ENCODE measurements at regions not wholly inside any gene's neighbourhood (a gene's known extent, or its start where the extent isn't known, plus 50 kb on each side); places are given as distances from the start of the nearest gene placed in this dataset.

- no peaks in the 10 kb centered on the region for H3K4me1 ChIP-seq (ENCODE audit: control insufficient read depth, insufficient read depth, low read length)
- H3K36me3 ChIP-seq (ENCODE audit: control insufficient read depth, insufficient read depth, low read length, severe bottlenecking) = no peaks in the 10 kb centered on the region
- H3K4me3 ChIP-seq (ENCODE audit: low read length) = no peak overlapping the region
- no peak for DNase-seq (ENCODE audit: low read depth)
- H3K27me3 ChIP-seq (replicated peaks; ENCODE audit: control insufficient read depth, insufficient read depth, low read length) = peaks cover 42% of the 10 kb centered on the region
- peaks cover 8% of the 10 kb centered on the region for H3K9me3 ChIP-seq (ENCODE audit: control insufficient read depth, low read length)
- H3K9ac ChIP-seq (ENCODE audit: low read length) = no peak overlapping the region
These were observed 210.1 kb upstream of the TNRC6C start for GRCh38 chr17:77748436-77748835.

- no peaks in the 10 kb centered on the region for H3K4me1 ChIP-seq (ENCODE audit: control insufficient read depth, insufficient read depth, low read length)
These were observed 209.2 kb upstream of the TNRC6C start for GRCh38 chr17:77749321-77749751.

GRCh38 chr17:77749989-77750388 lies 208.5 kb upstream of the TNRC6C start:
- no peak overlapping the region for H3K4me3 ChIP-seq (ENCODE audit: low read length)
- H3K9me3 ChIP-seq (ENCODE audit: control insufficient read depth, low read length) = peaks cover 11% of the 10 kb centered on the region
- H3K36me3 ChIP-seq (ENCODE audit: control insufficient read depth, insufficient read depth, low read length, severe bottlenecking) = no peaks in the 10 kb centered on the region
- no peak overlapping the region for H3K9ac ChIP-seq (ENCODE audit: low read length)
- no peak for DNase-seq (ENCODE audit: low read depth)
- peaks cover 36% of the 10 kb centered on the region for H3K27me3 ChIP-seq (replicated peaks; ENCODE audit: control insufficient read depth, insufficient read depth, low read length)
- H3K4me1 ChIP-seq (ENCODE audit: control insufficient read depth, insufficient read depth, low read length) = no peaks in the 10 kb centered on the region

More at GRCh38 chr17:77749321-77749751, 209.2 kb upstream of the TNRC6C start:
- Histone ChIP-seq H3K27me3 (replicated peaks; ENCODE audit: control insufficient read depth, insufficient read depth, low read length) (peaks cover 36% of the 10 kb centered on the region), H3K9me3 (ENCODE audit: control insufficient read depth, low read length) (peaks cover 8% of the 10 kb centered on the region), H3K4me3 (ENCODE audit: low read length) (no peak overlapping the region), H3K9ac (ENCODE audit: low read length) (no peak overlapping the region), H3K36me3 (ENCODE audit: control insufficient read depth, insufficient read depth, low read length, severe bottlenecking) (no peaks in the 10 kb centered on the region)
- DNase-seq (ENCODE audit: low read depth) = no peak

DNA sequence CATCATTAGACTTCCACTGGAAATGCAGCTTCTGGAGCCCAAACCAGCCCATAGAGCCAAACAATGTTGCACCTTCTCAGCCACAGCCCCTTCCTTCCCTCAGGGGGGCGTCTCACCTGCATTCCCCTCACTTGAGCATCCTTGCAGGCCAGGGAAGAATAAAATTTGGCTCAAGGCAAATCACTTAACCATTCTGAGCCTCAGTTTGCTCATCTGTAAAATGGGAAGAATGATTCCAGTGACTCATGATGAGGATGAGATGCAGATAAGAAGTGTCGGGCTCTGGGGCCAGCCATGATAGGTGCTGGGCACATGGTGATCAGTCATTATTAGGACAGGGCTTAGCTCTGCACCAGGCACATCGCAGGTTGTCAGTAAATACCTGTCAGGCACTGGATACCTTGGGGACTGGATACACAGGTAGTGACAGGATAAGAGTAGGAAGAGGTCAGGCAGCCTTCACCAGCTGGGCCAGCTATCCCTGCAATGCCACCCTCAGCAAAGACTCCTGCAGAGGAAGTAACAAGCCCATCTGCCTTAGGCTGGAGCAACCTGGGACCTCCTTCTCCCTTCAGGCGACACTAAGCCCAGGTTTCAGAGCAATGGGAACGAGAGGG lies 208.0 kb upstream of the TNRC6C start:
- no peaks in the 10 kb centered on the region for H3K36me3 ChIP-seq (ENCODE audit: control insufficient read depth, insufficient read depth, low read length, severe bottlenecking)
- no peak for DNase-seq (ENCODE audit: low read depth)
- no peak overlapping the region for H3K9ac ChIP-seq (ENCODE audit: low read length)
- no peaks in the 10 kb centered on the region for H3K4me1 ChIP-seq (ENCODE audit: control insufficient read depth, insufficient read depth, low read length)
- H3K27me3 ChIP-seq (replicated peaks; ENCODE audit: control insufficient read depth, insufficient read depth, low read length) = peaks cover 36% of the 10 kb centered on the region
- no peak overlapping the region for H3K4me3 ChIP-seq (ENCODE audit: low read length)
- peaks cover 11% of the 10 kb centered on the region for H3K9me3 ChIP-seq (ENCODE audit: control insufficient read depth, low read length)

DNA sequence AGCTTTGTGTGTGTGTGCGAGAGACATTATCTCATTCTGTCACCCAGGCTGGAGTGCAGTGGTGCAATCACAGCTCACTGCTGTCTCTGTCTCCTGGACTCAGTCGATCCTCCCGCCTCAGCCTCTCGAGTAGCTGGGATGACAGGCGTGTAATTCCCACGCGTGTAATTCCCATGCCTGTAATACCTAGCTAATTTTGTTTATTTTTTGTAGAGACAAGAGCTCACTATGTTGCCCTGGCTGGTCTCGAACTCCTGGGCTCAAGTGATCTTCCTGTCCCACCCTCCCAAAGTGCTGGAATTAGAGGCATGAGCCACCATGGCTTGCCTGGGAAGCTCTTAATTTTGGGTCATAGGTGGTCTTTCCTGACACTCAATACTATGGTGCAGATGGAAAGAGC lies 205.3 kb upstream of the TNRC6C start:
- Histone ChIP-seq H3K4me3 (ENCODE audit: low read length) (no peak overlapping the region), H3K9me3 (ENCODE audit: control insufficient read depth, low read length) (peaks cover 14% of the 10 kb centered on the region), H3K4me1 (ENCODE audit: control insufficient read depth, insufficient read depth, low read length) (no peaks in the 10 kb centered on the region), H3K9ac (ENCODE audit: low read length) (no peak overlapping the region), H3K36me3 (ENCODE audit: control insufficient read depth, insufficient read depth, low read length, severe bottlenecking) (no peaks in the 10 kb centered on the region), H3K27me3 (replicated peaks; ENCODE audit: control insufficient read depth, insufficient read depth, low read length) (peaks cover 42% of the 10 kb centered on the region)
- DNase-seq (ENCODE audit: low read depth) = no peak

GRCh38 chr17:77753691-77754245 lies 204.7 kb upstream of the TNRC6C start:
- H3K36me3 ChIP-seq (ENCODE audit: control insufficient read depth, insufficient read depth, low read length, severe bottlenecking) = no peaks in the 10 kb centered on the region
- no peak overlapping the region for H3K4me3 ChIP-seq (ENCODE audit: low read length)
- peaks cover 42% of the 10 kb centered on the region for H3K27me3 ChIP-seq (replicated peaks; ENCODE audit: control insufficient read depth, insufficient read depth, low read length)
- no peaks in the 10 kb centered on the region for H3K4me1 ChIP-seq (ENCODE audit: control insufficient read depth, insufficient read depth, low read length)
- no peak for DNase-seq (ENCODE audit: low read depth)
- H3K9ac ChIP-seq (ENCODE audit: low read length) = no peak overlapping the region
- peaks cover 14% of the 10 kb centered on the region for H3K9me3 ChIP-seq (ENCODE audit: control insufficient read depth, low read length)

- Histone ChIP-seq H3K27me3 (replicated peaks; ENCODE audit: control insufficient read depth, insufficient read depth, low read length) (peaks cover 37% of the 10 kb centered on the region), H3K9me3 (ENCODE audit: control insufficient read depth, low read length) (peaks cover 14% of the 10 kb centered on the region), H3K4me3 (ENCODE audit: low read length) (no peak overlapping the region), H3K36me3 (ENCODE audit: control insufficient read depth, insufficient read depth, low read length, severe bottlenecking) (no peaks in the 10 kb centered on the region), H3K9ac (ENCODE audit: low read length) (no peak overlapping the region), H3K4me1 (ENCODE audit: control insufficient read depth, insufficient read depth, low read length) (no peaks in the 10 kb centered on the region)
- DNase-seq (ENCODE audit: low read depth) = no peak
These were observed 203.5 kb upstream of the TNRC6C start for GRCh38 chr17:77754956-77755355.

GRCh38 chr17:77755410-77755963 lies 203.0 kb upstream of the TNRC6C start:
- Histone ChIP-seq H3K27me3 (replicated peaks; ENCODE audit: control insufficient read depth, insufficient read depth, low read length) (peaks cover 32% of the 10 kb centered on the region), H3K9ac (ENCODE audit: low read length) (no peak overlapping the region)
- DNase-seq (ENCODE audit: low read depth) = no peak

DNA sequence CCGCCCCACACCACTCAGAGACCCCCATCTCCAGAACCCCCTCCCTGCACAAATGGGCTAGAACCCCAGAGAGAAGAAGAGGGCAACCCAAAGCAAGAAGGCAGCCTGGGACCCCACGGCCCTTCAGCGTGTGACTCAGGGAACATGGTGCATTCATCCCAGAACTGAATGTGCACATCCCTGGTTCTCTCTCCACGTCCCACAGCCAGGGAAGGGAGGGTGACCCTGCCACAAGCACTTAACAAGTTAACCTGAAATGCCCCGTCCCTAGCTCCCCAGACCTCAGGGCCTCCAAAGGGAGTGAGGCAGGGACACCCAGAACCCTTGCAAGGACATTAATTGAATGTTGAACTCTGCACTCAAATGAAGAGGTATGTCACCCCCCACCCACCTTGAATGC lies 202.5 kb upstream of the TNRC6C start:
- H3K36me3 ChIP-seq (ENCODE audit: control insufficient read depth, insufficient read depth, low read length, severe bottlenecking) = no peaks in the 10 kb centered on the region
- H3K4me3 ChIP-seq (ENCODE audit: low read length) = no peak overlapping the region
- no peaks in the 10 kb centered on the region for H3K4me1 ChIP-seq (ENCODE audit: control insufficient read depth, insufficient read depth, low read length)
- H3K9me3 ChIP-seq (ENCODE audit: control insufficient read depth, low read length) = peaks cover 14% of the 10 kb centered on the region
- no peak for DNase-seq (ENCODE audit: low read depth)
- no peak overlapping the region for H3K9ac ChIP-seq (ENCODE audit: low read length)
- peaks cover 27% of the 10 kb centered on the region for H3K27me3 ChIP-seq (replicated peaks; ENCODE audit: control insufficient read depth, insufficient read depth, low read length)

More at GRCh38 chr17:77755410-77755963, 203.0 kb upstream of the TNRC6C start:
- Histone ChIP-seq H3K4me3 (ENCODE audit: low read length) (no peak overlapping the region), H3K36me3 (ENCODE audit: control insufficient read depth, insufficient read depth, low read length, severe bottlenecking) (no peaks in the 10 kb centered on the region), H3K4me1 (ENCODE audit: control insufficient read depth, insufficient read depth, low read length) (no peaks in the 10 kb centered on the region), H3K9me3 (ENCODE audit: control insufficient read depth, low read length) (peaks cover 14% of the 10 kb centered on the region)

DNA sequence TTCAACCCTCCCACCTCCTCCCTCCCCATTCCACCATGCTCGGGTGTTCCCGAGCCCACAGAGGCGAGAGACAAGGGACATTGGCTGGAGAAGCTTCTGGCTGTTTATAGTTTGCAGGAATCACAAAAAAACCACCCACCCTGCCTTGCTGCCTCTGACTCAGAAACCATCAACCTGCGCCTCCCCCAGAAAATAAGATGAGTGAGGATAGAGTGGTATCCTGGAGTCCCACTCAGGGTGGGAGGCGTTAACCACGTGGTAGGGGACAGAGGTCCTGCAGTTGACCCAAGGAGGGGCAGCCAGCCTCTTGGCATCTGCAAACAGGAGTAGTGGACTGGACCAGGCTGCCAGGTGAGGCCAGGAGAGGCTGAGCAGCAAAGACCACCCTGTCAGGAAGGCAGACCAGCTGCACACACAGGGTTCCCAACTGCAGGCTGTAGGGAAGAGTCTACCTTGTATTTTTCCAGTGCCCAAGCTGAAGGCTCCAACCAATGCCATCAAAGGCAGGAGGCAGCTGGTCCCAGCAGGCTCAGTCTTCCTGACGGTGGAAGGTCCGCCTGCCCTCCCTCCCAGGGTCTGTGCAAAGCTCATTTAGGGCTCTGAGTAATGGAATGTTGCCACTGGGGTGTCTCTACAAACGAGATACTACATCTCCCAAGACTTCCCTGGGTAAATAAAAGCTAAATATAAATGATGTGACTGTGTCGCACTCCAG lies 201.5 kb upstream of the TNRC6C start:
- no peaks in the 10 kb centered on the region for H3K4me1 ChIP-seq (ENCODE audit: control insufficient read depth, insufficient read depth, low read length)
- DNase-seq (ENCODE audit: low read depth) = no peak
- no peak overlapping the region for H3K9ac ChIP-seq (ENCODE audit: low read length)
- H3K9me3 ChIP-seq (ENCODE audit: control insufficient read depth, low read length) = peaks cover 14% of the 10 kb centered on the region
- H3K36me3 ChIP-seq (ENCODE audit: control insufficient read depth, insufficient read depth, low read length, severe bottlenecking) = no peaks in the 10 kb centered on the region
- H3K4me3 ChIP-seq (ENCODE audit: low read length) = no peak overlapping the region
- peaks cover 23% of the 10 kb centered on the region for H3K27me3 ChIP-seq (replicated peaks; ENCODE audit: control insufficient read depth, insufficient read depth, low read length)

DNA sequence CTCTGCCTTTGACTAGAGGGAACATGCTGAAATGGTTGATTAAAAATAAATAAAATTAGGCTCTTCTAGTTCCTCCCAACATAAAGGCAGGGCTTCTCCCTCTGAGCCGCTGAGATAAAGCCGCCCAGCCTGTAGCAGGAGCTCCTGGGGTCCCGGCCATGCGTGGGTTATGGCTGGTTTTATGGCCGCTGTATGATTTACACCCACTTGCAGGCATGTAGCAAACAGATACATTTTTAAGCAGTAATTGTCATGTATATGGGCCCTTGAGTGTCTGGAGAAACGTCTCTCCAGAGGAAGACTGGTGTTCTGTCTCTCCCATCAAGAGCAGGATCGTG lies 201.0 kb upstream of the TNRC6C start:
- Histone ChIP-seq H3K9ac (ENCODE audit: low read length) (no peak overlapping the region), H3K36me3 (ENCODE audit: control insufficient read depth, insufficient read depth, low read length, severe bottlenecking) (no peaks in the 10 kb centered on the region), H3K4me3 (ENCODE audit: low read length) (no peak overlapping the region), H3K4me1 (ENCODE audit: control insufficient read depth, insufficient read depth, low read length) (no peaks in the 10 kb centered on the region), H3K9me3 (ENCODE audit: control insufficient read depth, low read length) (peaks cover 14% of the 10 kb centered on the region), H3K27me3 (replicated peaks; ENCODE audit: control insufficient read depth, insufficient read depth, low read length) (peaks cover 22% of the 10 kb centered on the region)
- DNase-seq (ENCODE audit: low read depth) = no peak

All from adipocyte (in vitro differentiated cells).